ENCODE measurements at regions not wholly inside any gene's neighbourhood (a gene's known extent, or its start where the extent isn't known, plus 50 kb on each side); places are given as distances from the start of the nearest gene placed in this dataset.

DNA sequence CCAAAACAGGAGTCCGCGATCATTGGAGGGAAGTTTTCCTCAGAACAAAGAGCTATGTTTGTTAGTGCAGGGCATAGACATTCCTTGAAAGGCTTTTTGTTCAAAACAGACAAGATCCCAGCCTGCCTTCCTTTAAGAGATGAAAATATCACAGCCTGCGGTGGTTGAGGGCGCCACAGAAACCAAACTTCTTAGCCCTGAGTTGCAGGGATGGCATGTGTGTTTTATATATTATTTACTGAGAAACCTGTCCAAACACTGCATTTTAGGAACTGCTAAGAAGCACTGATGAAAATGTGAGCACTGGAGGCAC lies 57.5 kb upstream of the TMEM178A start:
- H3K36me3 ChIP-seq (ENCODE audit: insufficient read depth, low read length): no peaks in the 10 kb centered on the region
- H3K27ac ChIP-seq (ENCODE audit: low read depth, low read length): no peak overlapping the region
- no peaks in the 10 kb centered on the region for H3K27me3 ChIP-seq (ENCODE audit: control insufficient read depth in 1 of 2, insufficient read depth in 2 of 2, low read length in 2 of 2)
- H3K9ac ChIP-seq (ENCODE audit: low read length): no peak overlapping the region
- H3K9me3 ChIP-seq (ENCODE audit: low read length): no peaks in the 10 kb centered on the region
- H3K4me3 ChIP-seq (ENCODE audit: low read depth in 1 of 2, low read length in 2 of 2): no peak overlapping the region
- H3K4me1 ChIP-seq (ENCODE audit: insufficient read depth, low read length): peaks cover 8% of the 10 kb centered on the region

DNA sequence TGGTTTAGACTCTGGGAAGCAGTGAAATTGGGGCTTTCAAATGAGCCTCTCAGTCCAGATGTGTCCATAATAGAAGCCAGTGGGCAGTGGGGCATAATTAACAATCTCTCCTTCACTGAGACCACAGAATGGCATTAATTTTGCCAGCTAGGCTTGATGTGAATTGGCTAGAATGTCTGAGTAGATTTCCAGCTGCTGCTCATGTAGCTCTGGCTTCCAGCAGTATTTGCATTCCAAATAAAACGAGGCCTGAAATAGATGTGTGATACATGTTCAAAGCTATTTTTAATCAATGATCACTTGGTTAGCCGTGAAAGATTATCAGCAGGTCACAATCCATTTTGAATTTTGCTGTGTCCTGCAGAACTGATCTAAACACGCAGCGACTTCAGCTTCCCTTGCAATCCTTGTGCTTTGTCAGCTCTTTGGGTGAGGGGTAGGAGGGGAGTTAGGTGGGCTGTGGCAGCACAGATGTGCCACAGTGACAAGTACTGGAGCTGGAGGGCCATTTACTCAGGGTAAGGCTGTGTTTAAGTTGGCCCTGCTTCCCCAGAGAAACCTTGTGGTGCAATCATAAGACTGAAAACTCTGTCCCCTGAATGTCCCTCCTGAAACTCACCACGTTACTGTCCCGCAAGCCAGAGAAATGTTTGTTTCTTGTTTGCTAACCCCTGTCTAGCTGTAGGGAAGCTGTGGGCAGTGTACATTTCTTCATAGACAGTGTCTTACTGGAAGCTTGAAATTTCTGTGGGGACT lies 56.9 kb upstream of the TMEM178A start:
- H3K27ac ChIP-seq (ENCODE audit: low read depth, low read length): no peak overlapping the region
- no peaks in the 10 kb centered on the region for H3K27me3 ChIP-seq (ENCODE audit: control insufficient read depth in 1 of 2, insufficient read depth in 2 of 2, low read length in 2 of 2)
- no peaks in the 10 kb centered on the region for H3K9me3 ChIP-seq (ENCODE audit: low read length)
- peaks cover 8% of the 10 kb centered on the region for H3K4me1 ChIP-seq (ENCODE audit: insufficient read depth, low read length)
- no peak overlapping the region for H3K4me3 ChIP-seq (ENCODE audit: low read depth in 1 of 2, low read length in 2 of 2)
- no peak overlapping the region for H3K9ac ChIP-seq (ENCODE audit: low read length)
- H3K36me3 ChIP-seq (ENCODE audit: insufficient read depth, low read length): no peaks in the 10 kb centered on the region

DNA sequence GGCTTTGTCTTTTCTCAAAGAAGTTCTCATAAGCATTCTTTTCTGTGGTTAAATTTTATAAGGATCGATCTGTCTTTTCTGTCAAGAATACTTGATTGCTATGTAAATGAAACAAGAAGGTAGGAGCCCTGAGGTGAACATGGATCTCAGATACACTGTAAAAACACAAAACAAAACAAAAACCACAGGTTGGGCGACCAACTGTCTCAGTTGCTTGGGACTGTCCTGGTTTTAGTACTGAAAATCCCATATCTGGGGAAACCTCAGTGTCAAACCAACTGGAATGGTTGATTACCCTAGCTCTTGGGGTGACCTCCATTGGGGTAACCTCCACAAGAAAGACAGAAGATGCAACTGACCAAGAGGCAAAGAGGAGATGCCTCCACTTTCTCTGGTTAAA lies 55.8 kb upstream of the TMEM178A start:
- H3K4me1 ChIP-seq (ENCODE audit: insufficient read depth, low read length): peaks cover 8% of the 10 kb centered on the region
- H3K36me3 ChIP-seq (ENCODE audit: insufficient read depth, low read length): no peaks in the 10 kb centered on the region
- no peak overlapping the region for H3K9ac ChIP-seq (ENCODE audit: low read length)
- no peaks in the 10 kb centered on the region for H3K9me3 ChIP-seq (ENCODE audit: low read length)
- no peak overlapping the region for H3K27ac ChIP-seq (ENCODE audit: low read depth, low read length)
- no peaks in the 10 kb centered on the region for H3K27me3 ChIP-seq (ENCODE audit: control insufficient read depth in 1 of 2, insufficient read depth in 2 of 2, low read length in 2 of 2)
- no peak overlapping the region for H3K4me3 ChIP-seq (ENCODE audit: low read depth in 1 of 2, low read length in 2 of 2)

DNA sequence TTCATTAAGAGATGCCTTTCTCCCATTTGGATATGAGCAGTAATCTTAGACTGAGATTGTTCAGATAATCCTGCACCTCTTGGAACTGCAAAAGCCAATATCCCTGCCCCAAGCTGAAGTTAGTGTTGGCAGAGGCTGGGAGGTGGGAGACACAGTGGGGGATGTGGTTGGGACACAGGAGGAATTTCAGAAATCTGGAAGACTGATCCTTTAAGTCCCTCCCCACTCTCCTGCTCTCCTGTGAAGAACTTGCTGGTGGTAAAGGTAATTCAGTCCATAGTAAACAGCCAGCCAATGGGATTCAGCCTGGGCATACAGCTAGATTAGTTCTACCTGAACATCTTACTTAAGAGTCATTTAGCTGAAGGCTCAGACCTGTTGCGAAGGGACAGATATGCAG lies 50.0 kb upstream of the TMEM178A start:
- Histone ChIP-seq H3K36me3 (ENCODE audit: insufficient read depth, low read length) (no peaks in the 10 kb centered on the region), H3K9me3 (ENCODE audit: low read length) (no peaks in the 10 kb centered on the region), H3K9ac (ENCODE audit: low read length) (no peak overlapping the region), H3K4me3 (ENCODE audit: low read depth in 1 of 2, low read length in 2 of 2) (no peak overlapping the region), H3K27ac (ENCODE audit: low read depth, low read length) (no peak overlapping the region), H3K4me1 (ENCODE audit: insufficient read depth, low read length) (no peaks in the 10 kb centered on the region), H3K27me3 (ENCODE audit: control insufficient read depth in 1 of 2, insufficient read depth in 2 of 2, low read length in 2 of 2) (no peaks in the 10 kb centered on the region)

Measured in muscle layer of colon (tissue), 2 donors.